Panc1 (cell line): ENCODE measurements at regions not wholly inside any gene's neighbourhood (a gene's known extent, or its start where the extent isn't known, plus 50 kb on each side); places are given as distances from the start of the nearest gene placed in this dataset.

ENCODE experiments used
- ATAC-seq: fragments of 200-7000 bp; cut with Tn5 transposase; 2 replicates; pipeline ENCODE4 v1.9.1; 2020; ENCODE audit warnings: mild to moderate bottlenecking, moderate library complexity
- BruUV-seq: library from RNA; stranded (reverse); fragments of 400-500 nt; replicated peaks from 2 replicates; lab custom pipeline; 2021; lab: Mats Ljungman, UMichigan
- CTCF ChIA-PET: fragments of 300-600 bp; sonication (Branson Sonifier 250); formaldehyde crosslinking; loops from one replicate; lab custom pipeline; 2022; ENCODE audit warnings: antibody characterized with exemption; lab: Charles Lee
- POLR2A ChIA-PET: fragments of 300-600 bp; sonication (Branson Sonifier 250); formaldehyde crosslinking; loops from one replicate; lab custom pipeline; 2022; ENCODE audit warnings: antibody characterized with exemption; lab: Charles Lee
- DNase-seq: peaks from one replicate; pipeline ENCODE4 v3.0.0-alpha.2; 2010; ENCODE audit warnings: low read depth, low spot score
- H3K27ac ChIP-seq: 2 replicates; pipeline ENCODE4 v1.5.1; 2011; ENCODE audit warnings: mild to moderate bottlenecking, low read length, inconsistent platforms
- H3K27me3 ChIP-seq: fragments of 200-500 bp; sonication (Bioruptor generic); 2 replicates; pipeline ENCODE4 v1.6.0; 2014; ENCODE audit warnings: low read length, inconsistent platforms; ENCODE audit not compliant: control insufficient read depth, insufficient read depth
- H3K36me3 ChIP-seq: fragments of 200-500 bp; sonication (Bioruptor generic); 2 replicates; pipeline ENCODE4 v1.5.1; 2014; ENCODE audit warnings: inconsistent platforms, mild to moderate bottlenecking, low read length, moderate library complexity; ENCODE audit not compliant: control insufficient read depth, insufficient read depth
- H3K4me1 ChIP-seq: 2 replicates; pipeline ENCODE4 v1.5.1; 2011; ENCODE audit warnings: inconsistent platforms, mild to moderate bottlenecking, low read length, moderate library complexity; ENCODE audit not compliant: control insufficient read depth, insufficient read depth
- H3K4me3 ChIP-seq, 2 experiments: 2 replicates each; pipeline ENCODE4 v1.5.1; 2011 to 2012; ENCODE audit warnings: low read depth in 2 of 2, low read length in 2 of 2, mild to moderate bottlenecking in 2 of 2, inconsistent platforms in 1 of 2, moderate library complexity in 1 of 2
- H3K9me3 ChIP-seq: fragments of 200-500 bp; sonication (Bioruptor generic); 2 replicates; pipeline ENCODE4 v1.5.1; 2014; ENCODE audit warnings: low read depth, mild to moderate bottlenecking, inconsistent platforms, low read length, moderate library complexity; ENCODE audit not compliant: control insufficient read depth, insufficient read depth
- CTCF ChIP-seq: fragments of 450-650 bp; IDR thresholded peaks from 2 replicates; pipeline ENCODE4 v1.5.1; 2017; ENCODE audit warnings: mild to moderate bottlenecking
- POLR2AphosphoS5 ChIP-seq: IDR thresholded peaks from 2 replicates; pipeline ENCODE4 v1.6.1; 2012; ENCODE audit warnings: mild to moderate bottlenecking, low read depth, low read length, moderate library complexity
- REST ChIP-seq, 2 experiments: IDR thresholded peaks; 2 replicates each; pipeline ENCODE4 v1.6.1; 2011 to 2012; ENCODE audit warnings: low read depth in 2 of 2, control low read depth in 1 of 2, low read length in 1 of 2, mild to moderate bottlenecking in 1 of 2, moderate library complexity in 1 of 2; ENCODE audit not compliant: insufficient read depth in 1 of 2
- SIN3A ChIP-seq: IDR thresholded peaks from 2 replicates; pipeline ENCODE4 v1.6.1; 2012; ENCODE audit warnings: low read depth, mild to moderate bottlenecking, low read length, moderate library complexity, borderline replicate concordance; ENCODE audit not compliant: insufficient read depth
- TCF7L2 ChIP-seq: IDR thresholded peaks from 2 replicates; pipeline ENCODE4 v1.6.1; 2011; ENCODE audit warnings: mild to moderate bottlenecking, low read depth, low read length, inconsistent platforms
- in situ Hi-C: cut with HindIII; loops from 2 replicates; pipeline ENCODE4 v1.10.0; 2016; ENCODE audit warnings: low sequenced_read_pairs, low pct_unique_long_range_greater_than_20kb
- intact Hi-C: fragments of 100-400 bp; cut with micrococcal nuclease; formaldehyde crosslinking; loops from one replicate; pipeline ENCODE4 v1.10.0; 2022; ENCODE audit not compliant: unreplicated experiment

GRCh38 chr7:133165001-133165400 lies 83.1 kb upstream of the CHCHD3 start:
- in situ Hi-C loops: no loop called here
- no peak overlapping the region for H3K4me3 ChIP-seq
- TF ChIP-seq CTCF: no peak
- TF ChIP-seq REST (IDR thresholded peaks at IDR 0.05; ENCODE audit: insufficient read depth in 1 of 2, low read depth in 2 of 2, low read length in 1 of 2): no peak
- TF ChIP-seq TCF7L2: no peak
- TF ChIP-seq POLR2AphosphoS5: no peak
- TF ChIP-seq SIN3A: no peak
- no TSS peak for BruUV-seq
- intact Hi-C loops: no loop called here
- ChIA-PET POLR2A (no interaction called here), CTCF (no interaction called here)
- ATAC-seq (no peak), DNase-seq (no peak)
- no peaks in the 10 kb centered on the region; the same call in 1 of the 2 replicates for H3K36me3 ChIP-seq
- H3K27me3 ChIP-seq: peaks cover 11% of the 10 kb centered on the region; the same call in 1 of the 2 replicates
- no peak overlapping the region for H3K27ac ChIP-seq
- no peaks in the 10 kb centered on the region for H3K9me3 ChIP-seq
- H3K4me1 ChIP-seq: no peaks in the 10 kb centered on the region

- H3K4me1 ChIP-seq: no peaks in the 10 kb centered on the region
- TF ChIP-seq TCF7L2 (no peak), REST (IDR thresholded peaks at IDR 0.05; ENCODE audit: insufficient read depth in 1 of 2, low read depth in 2 of 2, low read length in 1 of 2) (no peak), CTCF (no peak), POLR2AphosphoS5 (no peak), SIN3A (no peak)
- DNase-seq: no peak
- BruUV-seq: no TSS peak
- no peak overlapping the region for H3K4me3 ChIP-seq
- ChIA-PET POLR2A (no interaction called here), CTCF (no interaction called here)
- in situ Hi-C loops: no loop called here
- no peaks in the 10 kb centered on the region for H3K9me3 ChIP-seq
- intact Hi-C loops: no loop called here
- H3K27me3 ChIP-seq: peaks cover 11% of the 10 kb centered on the region; the same call in 1 of the 2 replicates
- no peak overlapping the region for H3K27ac ChIP-seq
- ATAC-seq: no peak
- no peaks in the 10 kb centered on the region; the same call in 1 of the 2 replicates for H3K36me3 ChIP-seq
Measured at GRCh38 chr7:133165529-133165928, 83.6 kb upstream of the CHCHD3 start.
